HG03460 (cell line): ENCODE measurements at regions not wholly inside any gene's neighbourhood (a gene's known extent, or its start where the extent isn't known, plus 50 kb on each side); places are given as distances from the start of the nearest gene placed in this dataset.

Source experiments
- ATAC-seq: cut with Tn5 transposase; IDR thresholded peaks from one replicate; pipeline ENCODE4 v1.9.1; 2021; ENCODE audit not compliant: unreplicated experiment

GRCh38 chr1:54497338-54497737, 50.7 kb upstream of the ACOT11 start:
- ATAC-seq = no peak

GRCh38 chr1:54495954-54496353, 52.1 kb upstream of the ACOT11 start:
- no peak for ATAC-seq

GRCh38 chr1:54493608-54494007, 54.4 kb upstream of the ACOT11 start:
- ATAC-seq = no peak

GRCh38 chr1:54490361-54491248, 57.4 kb upstream of the ACOT11 start:
- ATAC-seq = no peak

- no peak for ATAC-seq
These were observed 58.3 kb upstream of the ACOT11 start for GRCh38 chr1:54489627-54490250.

GRCh38 chr1:54488779-54489626, 59.0 kb upstream of the ACOT11 start:
- ATAC-seq = no peak

GRCh38 chr1:54488065-54488750, 59.8 kb upstream of the ACOT11 start:
- ATAC-seq = peak; percentile 43

- ATAC-seq = peak; percentile 7
These were observed 60.4 kb upstream of the ACOT11 start for GRCh38 chr1:54487571-54488050.

GRCh38 chr1:54486907-54487306, 61.1 kb upstream of the ACOT11 start:
- no peak for ATAC-seq

GRCh38 chr1:54485416-54485815, 62.6 kb upstream of the ACOT11 start:
- ATAC-seq = no peak

GRCh38 chr1:54483875-54484437, 64.1 kb upstream of the ACOT11 start:
- no peak for ATAC-seq

- no peak for ATAC-seq
These were observed 66.7 kb upstream of the ACOT11 start for GRCh38 chr1:54481201-54481884.

GRCh38 chr1:54480525-54480848, 67.5 kb upstream of the ACOT11 start:
- ATAC-seq = no peak

GRCh38 chr1:54479841-54480524, 68.0 kb upstream of the ACOT11 start:
- no peak for ATAC-seq

GRCh38 chr1:54479251-54479650, 68.8 kb upstream of the ACOT11 start:
- ATAC-seq = no peak

GRCh38 chr1:54477153-54477561, 70.9 kb upstream of the ACOT11 start:
- no peak for ATAC-seq

GRCh38 chr1:54476530-54477109, 70.4 kb upstream of the SSBP3 start:
- no peak for ATAC-seq

GRCh38 chr1:54475946-54476516, 69.8 kb upstream of the SSBP3 start:
- ATAC-seq = no peak
